CD4-positive, alpha-beta T cell treated with Interleukin-1 beta for 1 hour (primary cell): ENCODE measurements at regions not wholly inside any gene's neighbourhood (a gene's known extent, or its start where the extent isn't known, plus 50 kb on each side); places are given as distances from the start of the nearest gene placed in this dataset.
"Not testable (repeated sequence)": the region's sequence is repeated elsewhere in the genome, so short reads cannot be mapped to it uniquely, and the experiment has no call there.

Experiments used
- DNase-seq, 2 donors: peaks; one replicate each; pipeline ENCODE4 v3.0.0-alpha.2; 2020 to 2022

GRCh38 chr5:102666164-102666946 is 88.8 kb upstream of the PAM start:
- DNase-seq = no peak

DNA sequence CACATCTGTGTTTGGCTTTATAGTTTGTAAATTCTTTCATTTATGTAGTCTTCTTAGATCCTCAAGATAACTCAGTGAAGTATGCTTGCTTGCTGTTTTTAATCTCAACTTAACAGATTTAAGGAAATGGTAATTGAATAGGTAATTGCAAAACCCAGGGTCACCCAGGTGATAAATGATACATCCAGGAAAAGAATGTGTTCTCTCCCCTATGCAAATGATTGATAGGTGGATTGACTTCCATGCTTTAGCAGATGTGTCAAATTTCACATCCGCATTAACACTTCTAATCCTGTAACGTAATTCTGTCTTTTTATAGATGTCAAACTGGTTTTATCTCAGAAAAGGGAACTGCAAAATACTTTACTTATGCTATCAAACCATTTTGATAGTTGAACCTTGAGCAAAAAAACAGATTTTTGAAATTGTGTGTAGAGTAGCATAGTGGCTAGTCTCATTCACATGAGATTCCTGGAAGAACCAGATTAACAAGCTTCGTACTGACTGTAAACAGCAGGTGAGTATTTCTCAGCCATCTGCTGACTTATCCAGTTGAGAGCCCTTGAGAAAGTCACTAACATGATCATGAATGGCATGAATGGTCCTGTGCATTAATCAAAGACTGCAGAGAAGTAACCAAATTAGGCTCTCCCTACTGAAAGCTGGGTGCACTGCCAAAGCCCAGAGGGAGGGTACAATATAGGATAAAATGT is 86.7 kb upstream of the PAM start:
- DNase-seq = no peak

DNA sequence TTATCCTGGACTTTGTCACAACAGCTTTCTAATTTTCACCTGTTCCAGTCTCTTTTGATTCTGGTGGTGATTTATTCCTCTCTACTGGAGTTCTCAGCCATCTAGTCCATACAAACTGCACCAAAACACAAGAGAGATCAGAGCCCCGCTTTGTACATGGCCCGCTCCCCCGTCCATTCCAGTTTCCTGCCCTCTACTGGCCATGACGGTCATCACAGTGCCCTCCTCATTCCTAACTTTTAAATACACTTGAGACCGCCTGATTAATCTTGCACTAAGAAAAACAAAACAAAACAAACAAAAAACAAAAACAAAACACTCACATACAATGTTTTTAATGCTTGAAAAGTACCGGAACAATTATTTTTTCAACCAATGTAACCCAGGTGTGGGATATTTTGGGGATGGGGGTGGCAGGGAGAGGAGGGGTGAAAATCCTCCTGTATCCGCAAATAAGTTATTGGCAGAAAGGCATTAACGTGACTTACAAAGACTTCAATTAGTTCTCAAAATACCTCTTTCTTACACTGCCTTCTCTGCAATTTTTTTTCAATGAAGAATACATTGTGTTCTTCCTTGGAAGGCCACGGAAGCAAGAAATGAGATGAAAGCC is 84.8 kb upstream of the PAM start:
- no peak for DNase-seq

- DNase-seq = not testable (repeated sequence)
Measured at GRCh38 chr5:102671033-102671734, 83.9 kb upstream of the PAM start.

DNA sequence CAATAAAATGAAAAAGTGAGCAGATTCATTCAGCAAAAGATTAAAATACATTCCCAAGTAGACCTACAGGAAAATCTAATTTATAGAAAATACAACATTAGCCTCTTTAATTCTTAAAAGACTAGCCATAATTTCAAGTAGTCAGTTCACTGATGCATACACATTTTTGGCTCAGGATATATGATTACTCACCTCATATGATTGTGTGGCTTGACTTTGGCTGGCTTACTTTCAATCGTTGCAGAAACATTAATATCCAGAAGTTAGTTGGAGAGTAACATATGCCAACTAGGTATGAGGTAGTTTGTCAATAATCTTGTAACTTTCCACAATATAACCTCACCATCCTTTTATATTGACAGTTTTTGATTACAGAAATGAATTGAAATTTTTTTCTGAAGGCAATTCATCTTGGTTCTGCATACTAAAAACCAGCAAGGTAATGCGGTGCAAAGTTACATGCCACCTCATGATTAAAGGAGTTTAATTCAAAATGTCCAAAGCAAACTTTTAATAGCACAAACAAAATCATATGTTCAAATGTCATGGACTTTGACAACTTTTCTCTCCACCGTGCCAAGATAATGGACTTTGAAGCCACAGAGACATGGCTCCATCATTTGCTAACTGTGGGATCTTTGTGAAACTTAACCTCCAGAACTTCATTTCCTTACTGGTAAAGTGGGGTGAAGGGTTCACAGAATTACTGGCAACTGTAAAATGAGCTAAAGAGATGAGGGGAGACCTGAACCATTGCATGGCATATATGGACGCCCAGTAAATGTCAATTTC is 76.6 kb upstream of the PAM start:
- no peak for DNase-seq

DNA sequence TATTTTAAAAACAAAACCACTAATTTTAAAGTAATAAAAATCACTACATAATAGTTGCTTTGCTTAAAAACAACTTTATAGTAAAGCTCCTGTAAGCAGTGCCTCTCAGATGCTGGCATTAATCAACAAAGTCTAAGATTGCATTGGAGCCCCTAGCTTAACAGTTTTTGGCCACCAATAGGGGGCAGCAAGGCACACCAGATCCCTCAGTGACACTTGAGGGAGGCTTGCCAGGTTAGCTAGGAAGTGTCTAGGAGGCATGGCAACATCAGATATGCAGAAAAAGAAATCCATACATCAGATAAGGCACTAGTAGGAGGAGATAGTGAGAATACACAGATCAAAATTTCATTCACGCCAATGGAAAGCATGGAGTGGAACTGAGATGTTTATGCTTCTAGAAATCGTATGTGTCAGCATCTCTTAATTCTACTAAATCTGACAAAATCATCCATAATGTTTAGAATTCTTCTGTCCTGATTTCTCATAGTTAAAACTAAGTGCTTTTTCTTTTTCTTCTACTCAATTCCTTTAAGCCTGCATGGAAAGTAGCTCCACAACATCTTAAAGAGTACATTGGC is 73.6 kb upstream of the PAM start:
- DNase-seq = peak; percentile 19 to 63

DNA sequence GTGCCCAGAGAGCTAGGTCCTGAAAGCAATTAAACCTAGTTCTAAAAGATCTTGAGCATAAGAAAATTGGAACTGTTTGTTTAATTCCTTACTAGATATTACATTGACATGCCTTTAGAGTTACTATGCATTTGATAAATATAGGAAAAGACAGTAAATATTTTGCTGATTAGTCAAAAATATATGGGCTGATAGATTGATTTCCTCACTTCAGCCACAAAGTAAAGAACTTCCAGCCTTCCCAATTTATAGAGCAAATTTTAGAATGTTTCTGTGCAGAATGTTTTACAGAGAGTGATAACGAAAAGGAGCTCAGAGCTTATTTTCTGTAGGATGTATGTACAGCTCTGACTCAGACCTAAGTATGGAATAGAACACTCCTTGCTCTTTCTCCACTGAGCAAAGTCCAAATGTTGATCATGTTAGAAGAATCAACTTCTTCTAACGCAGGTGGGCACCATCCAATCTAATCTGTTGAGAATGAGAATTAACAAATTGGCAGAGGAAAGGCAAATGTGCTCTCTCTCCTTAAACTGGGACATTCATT is 72.9 kb upstream of the PAM start:
- no peak for DNase-seq

GRCh38 chr5:102688076-102688475 is 67.0 kb upstream of the PAM start:
- not testable (repeated sequence) for DNase-seq

GRCh38 chr5:102688581-102689342 is 66.3 kb upstream of the PAM start:
- not testable (repeated sequence) for DNase-seq

DNA sequence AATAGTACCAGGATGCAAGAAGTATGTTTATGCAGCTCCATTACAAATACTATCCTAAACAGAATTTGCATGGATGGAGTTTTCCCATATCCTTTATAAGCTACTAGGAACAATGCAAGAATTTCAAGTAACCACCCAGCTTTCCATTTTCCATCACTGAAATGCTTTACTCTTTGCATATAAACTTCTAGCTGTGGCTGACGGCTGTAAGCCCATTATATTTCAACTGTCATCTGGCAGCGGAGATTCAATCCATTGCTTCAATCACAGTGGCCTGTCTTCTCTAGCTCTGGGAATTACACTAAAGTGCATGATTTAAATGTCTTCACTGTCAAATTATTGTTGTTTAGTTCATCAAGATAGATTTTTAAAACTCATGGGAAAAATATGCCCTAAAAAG is 64.2 kb upstream of the PAM start:
- no peak for DNase-seq

GRCh38 chr5:102691434-102691833 is 63.7 kb upstream of the PAM start:
- DNase-seq = no peak

- no peak for DNase-seq
Measured at GRCh38 chr5:102700120-102700831, 54.8 kb upstream of the PAM start.

- DNase-seq = no peak
Measured at GRCh38 chr5:102700916-102701315, 54.2 kb upstream of the PAM start.

GRCh38 chr5:102701748-102702147 is 53.4 kb upstream of the PAM start:
- DNase-seq = no peak
